Right ventricle myocardium superior (tissue), 1 donor: ENCODE measurements at regions not wholly inside any gene's neighbourhood (a gene's known extent, or its start where the extent isn't known, plus 50 kb on each side); places are given as distances from the start of the nearest gene placed in this dataset.

ENCODE experiments used
- ATAC-seq: fragments of 200-7000 bp; cut with Tn5 transposase; one replicate; pipeline ENCODE4 v1.9.1; 2020; ENCODE audit warnings: mild to moderate bottlenecking; ENCODE audit not compliant: poor library complexity
- DNase-seq: peaks from one replicate; pipeline ENCODE4 v3.0.0-alpha.2; 2020
- intact Hi-C: fragments of 100-400 bp; cut with DNase I; formaldehyde crosslinking; loops from one replicate; pipeline ENCODE4 v1.11.2; 2022
- donor health status: DM: no; HTN: yes; CAD: no; lungs with severe emphysema.

DNA sequence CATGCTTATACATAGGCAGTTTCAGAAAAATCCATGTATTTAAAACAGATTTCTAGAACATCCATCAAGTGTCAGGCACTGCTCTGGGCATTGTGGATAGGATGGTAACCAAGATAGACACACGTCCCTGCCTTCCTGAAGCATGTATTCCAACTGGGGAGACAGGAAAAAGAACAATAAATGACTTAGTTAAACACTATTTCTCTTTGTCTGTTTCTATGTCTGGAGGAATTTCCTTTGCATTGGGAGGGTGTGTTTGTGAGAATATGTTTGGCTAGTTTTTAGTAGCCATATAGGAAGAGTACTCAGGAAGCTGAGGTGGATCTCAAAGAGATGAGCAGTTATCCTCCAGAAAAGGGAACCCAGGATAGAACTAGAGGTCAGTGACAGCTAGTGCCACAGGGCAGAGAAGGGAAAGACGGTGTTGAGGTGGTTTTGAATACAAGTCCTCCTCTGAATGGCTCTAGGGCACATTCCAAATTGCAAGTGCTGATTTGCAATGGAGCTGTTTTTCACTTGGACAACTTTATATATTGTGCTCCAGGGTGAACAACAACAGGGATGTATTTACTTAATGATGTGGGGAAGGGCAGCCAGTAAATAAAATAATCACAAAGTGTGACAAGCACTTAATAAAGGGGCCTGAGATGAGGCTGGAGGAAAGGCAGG is 144.7 kb upstream of the SHB start:
- ATAC-seq (no peak), DNase-seq (no peak)
- intact Hi-C loops, result loop anchor here (10.0 kb wide), 1 partner anchor 81 kb away; no protein-coding TSS in a partner anchor

DNA sequence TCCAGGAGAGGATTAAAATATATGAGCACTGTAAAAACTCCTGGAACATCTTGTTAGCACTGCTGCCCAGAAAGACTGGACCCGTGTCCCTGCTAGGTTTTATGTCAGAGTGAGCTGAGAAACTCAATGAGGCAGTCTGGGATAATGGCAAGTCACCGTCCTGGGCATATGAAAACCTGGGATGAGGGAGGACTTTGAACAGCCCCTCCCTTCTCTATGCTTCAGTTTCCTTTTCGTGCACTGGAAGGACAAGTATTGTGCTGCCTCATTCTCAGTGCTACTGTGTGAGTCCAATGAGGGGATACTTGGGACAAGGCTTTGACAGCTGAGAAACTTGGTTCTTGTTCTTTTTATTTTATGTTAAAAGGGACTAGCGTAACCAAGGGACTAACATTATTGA is 143.0 kb upstream of the SHB start:
- intact Hi-C loops, result loop anchor here (10.0 kb wide), 1 partner anchor 83 kb away; no protein-coding TSS in a partner anchor
- DNase-seq, result no peak
- no peak for ATAC-seq

DNA sequence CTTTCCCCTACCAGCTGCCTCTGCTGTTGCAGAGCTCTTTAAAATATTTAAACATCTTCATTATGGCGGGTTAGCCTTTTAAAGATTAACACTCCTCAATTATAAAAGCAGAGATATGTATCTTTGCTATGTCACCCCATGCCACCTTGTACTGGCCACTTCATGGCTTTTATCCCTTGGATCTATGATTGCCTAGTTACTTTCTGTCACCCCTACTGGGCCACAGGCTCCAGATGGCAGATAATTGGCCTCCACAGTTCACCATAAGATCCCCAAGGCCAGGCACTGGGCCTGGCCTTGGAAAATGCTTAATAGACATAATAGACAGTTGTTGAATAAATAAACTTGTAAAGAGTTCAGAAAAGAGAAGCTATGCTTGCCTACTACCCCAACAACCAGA is 142.0 kb upstream of the SHB start:
- ATAC-seq (no peak), DNase-seq (no peak)
- intact Hi-C loops, result loop anchor here (10.0 kb wide), 1 partner anchor 84 kb away; no protein-coding TSS in a partner anchor

GRCh38 chr9:38208206-38208901 is 139.3 kb upstream of the SHB start:
- ATAC-seq (no peak), DNase-seq (no peak)
- intact Hi-C loops, result no loop called here

DNA sequence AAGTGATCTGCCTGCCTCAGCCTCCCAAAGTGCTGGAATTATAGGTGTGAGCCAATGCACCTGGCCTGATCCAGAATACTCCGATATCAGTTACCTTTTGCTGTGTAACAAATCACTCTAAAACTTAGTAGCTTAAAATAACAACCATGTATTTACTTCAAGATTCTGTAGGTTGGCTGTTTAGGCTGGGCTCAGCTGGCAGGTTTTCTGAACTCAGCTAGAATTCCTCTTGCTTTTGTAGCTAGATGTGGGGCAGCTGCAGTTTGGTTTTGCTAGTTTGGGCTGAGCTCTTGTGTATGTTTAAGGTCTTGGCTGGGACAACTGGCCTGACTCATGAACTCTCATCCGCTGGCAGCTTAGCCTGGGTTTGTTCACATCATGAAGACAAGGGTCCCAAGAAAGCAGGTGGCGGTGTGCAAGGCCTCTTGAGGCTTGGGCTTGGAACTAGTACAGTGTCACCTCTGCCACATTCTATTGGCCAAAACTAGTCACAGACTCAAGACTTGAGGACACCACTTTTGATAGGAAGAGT is 138.3 kb upstream of the SHB start:
- no peak for ATAC-seq

GRCh38 chr9:38205279-38205678 is 136.3 kb upstream of the SHB start:
- intact Hi-C loops, result no loop called here
- ATAC-seq, result no peak
- DNase-seq, result no peak

More for the DNA sequence above, 138.3 kb upstream of the SHB start:
- intact Hi-C loops, result no loop called here
- DNase-seq, result no peak

DNA sequence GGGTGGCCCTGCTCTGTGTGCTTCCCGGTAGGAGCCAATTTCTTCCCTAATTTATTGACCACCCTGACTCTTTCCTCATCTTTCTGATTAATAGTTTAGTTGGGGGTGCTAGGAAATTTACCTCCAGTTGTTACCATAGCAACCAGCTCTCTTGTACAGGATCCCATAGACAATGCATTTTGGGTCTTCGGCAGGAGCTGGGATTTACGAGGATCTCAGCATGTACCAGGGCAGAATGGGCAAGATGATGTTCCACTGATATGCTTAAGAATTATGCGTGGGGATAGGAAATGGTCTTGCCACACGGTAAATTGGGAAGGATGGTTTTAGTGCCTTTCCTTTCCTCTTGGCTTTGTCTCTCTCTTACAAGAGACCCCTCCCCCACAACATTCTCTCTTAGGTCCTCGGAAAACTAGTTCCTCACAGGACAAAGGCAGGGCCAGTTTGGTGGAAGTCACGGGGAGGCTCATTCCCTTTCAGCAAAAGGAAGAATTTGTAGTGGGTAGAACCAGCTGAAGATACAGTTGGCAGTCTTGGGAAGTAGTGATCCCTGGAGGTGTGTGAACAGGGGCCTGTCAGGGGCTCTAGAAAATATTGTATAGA is 133.4 kb upstream of the SHB start:
- ATAC-seq (no peak), DNase-seq (no peak)
- intact Hi-C loops, result no loop called here

- ATAC-seq (no peak), DNase-seq (no peak)
- intact Hi-C loops, result no loop called here
These were observed 132.8 kb upstream of the SHB start for GRCh38 chr9:38201844-38202243.

GRCh38 chr9:38200431-38200830 is 131.4 kb upstream of the SHB start:
- intact Hi-C loops, result no loop called here
- no peak for DNase-seq
- ATAC-seq, result no peak

GRCh38 chr9:38198140-38198539 is 129.1 kb upstream of the SHB start:
- intact Hi-C loops, result no loop called here
- ATAC-seq (no peak), DNase-seq (no peak)

- DNase-seq (no peak), ATAC-seq (no peak)
- intact Hi-C loops, result no loop called here
These were observed 127.7 kb upstream of the SHB start for GRCh38 chr9:38196714-38197113.

DNA sequence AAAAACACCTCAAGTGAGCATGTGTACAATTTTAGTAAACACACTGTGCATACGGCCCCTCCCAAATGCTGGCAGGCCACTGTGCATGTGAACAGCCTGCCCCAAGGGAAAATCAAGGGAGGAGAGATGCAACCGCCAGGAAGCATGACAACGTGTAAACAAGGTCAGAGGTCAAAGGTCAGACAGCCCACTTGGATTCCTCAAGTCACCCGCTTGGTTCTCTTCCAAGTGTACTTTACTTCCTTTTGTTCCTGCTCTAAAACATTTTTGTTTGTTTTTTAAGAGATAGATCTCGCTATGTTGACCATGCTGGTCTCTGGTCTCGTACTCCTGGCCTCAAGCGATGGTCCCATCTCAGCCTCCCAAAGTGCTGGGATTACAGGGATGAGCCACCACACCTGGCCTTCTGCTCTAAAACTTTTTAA is 126.7 kb upstream of the SHB start:
- no peak for ATAC-seq
- intact Hi-C loops, result no loop called here

GRCh38 chr9:38194870-38195269 is 125.8 kb upstream of the SHB start:
- ATAC-seq, result no peak
- no peak for DNase-seq
- intact Hi-C loops, result no loop called here

More for the DNA sequence above, 126.7 kb upstream of the SHB start:
- no peak for DNase-seq

DNA sequence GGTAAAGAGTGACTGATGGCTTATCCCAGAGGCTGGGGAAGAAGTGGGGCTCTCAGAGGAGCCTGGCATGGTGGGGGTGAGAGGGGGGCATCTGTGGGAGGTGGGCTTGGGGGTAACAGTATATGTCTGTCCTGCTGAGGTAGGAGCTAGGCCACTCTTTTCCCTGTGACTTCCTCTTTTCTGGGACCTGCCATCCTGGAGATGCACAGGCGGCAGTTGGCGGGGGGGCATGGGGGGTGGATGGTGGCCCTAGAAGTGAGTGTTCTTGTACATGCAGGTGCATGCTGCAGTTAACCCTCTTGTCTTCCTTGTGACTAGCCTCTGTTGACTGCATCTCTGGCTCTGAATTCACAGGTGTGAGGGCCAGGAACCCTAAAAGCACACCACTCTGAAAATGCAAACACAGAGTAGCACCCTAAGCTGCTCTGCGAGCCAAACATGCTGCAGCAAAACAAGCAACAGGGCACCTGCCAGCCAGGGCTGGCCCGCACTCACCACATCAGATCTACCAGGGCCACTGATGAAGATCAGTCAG is 123.8 kb upstream of the SHB start:
- intact Hi-C loops, result no loop called here
- no peak for DNase-seq
- ATAC-seq, result no peak

GRCh38 chr9:38186404-38187115 is 117.5 kb upstream of the SHB start:
- DNase-seq, result no peak
- no peak for ATAC-seq
- intact Hi-C loops, result loop anchor here (10.0 kb wide), 1 partner anchor 82 kb away; no protein-coding TSS in a partner anchor

DNA sequence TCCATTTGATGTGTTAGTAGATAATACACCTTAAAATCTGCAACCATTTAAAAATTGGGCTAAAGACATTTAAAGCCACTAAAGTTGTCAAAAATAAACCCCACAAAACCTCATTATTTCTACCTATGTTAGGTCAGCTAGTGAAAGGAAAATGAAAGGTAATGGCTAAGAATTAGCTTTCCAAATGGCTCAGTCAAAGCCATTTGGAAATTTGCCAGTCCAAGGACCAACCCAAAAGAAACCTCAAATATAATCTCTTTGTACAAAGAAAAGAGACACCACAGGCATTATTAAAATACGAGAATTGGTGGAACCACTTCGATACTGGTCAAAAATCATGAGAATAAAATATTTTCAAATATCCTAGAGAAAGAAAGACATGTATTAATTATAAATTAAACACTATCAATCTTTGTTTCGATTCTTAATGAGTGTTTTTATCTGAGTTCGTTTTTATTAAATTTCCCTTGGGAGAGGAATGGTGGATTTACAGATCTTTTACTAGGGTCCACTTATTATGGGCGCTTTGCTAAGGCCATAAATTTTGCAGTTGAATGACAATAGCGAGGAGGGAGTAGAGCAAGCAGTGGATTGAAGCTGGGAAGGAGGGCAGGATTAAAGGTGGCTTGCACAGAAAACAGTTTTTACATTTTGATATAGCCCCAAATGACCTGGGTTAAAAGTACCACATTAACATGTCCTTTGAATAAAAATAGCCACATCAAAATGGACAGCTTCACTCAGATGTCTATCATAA is 116.8 kb upstream of the SHB start:
- intact Hi-C loops, result loop anchor here (10.0 kb wide), 1 partner anchor 81 kb away; no protein-coding TSS in a partner anchor
- DNase-seq, result no peak
- ATAC-seq, result no peak

DNA sequence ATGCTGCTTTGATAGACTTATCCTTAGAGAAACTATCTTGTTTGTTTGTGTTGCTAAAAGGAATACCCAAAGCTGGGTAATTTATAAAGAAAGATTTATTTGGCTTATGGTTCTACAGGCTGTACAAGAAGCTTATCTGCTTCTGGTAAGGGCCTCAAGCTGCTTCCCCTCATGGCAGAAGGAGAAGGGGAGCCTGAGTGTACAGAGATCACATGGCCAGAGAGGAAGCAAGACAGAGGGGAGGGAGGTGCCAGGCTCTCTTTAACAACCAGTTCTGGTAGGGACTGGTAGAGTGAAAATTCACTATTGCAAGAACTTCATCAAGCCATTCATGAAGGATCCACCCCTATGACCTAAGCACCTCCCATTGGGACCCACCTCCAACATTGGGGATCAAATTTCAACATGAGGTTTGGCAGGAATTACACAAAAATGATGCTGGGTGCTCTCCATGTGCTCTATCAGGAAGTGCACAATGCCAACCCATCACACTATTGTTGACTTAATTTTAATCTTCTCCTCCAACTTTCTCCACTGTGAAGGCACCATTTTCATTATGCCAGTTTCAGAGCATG is 115.1 kb upstream of the SHB start:
- no peak for ATAC-seq
- no peak for DNase-seq
- intact Hi-C loops, result loop anchor here (10.0 kb wide), 1 partner anchor 79 kb away; no protein-coding TSS in a partner anchor

DNA sequence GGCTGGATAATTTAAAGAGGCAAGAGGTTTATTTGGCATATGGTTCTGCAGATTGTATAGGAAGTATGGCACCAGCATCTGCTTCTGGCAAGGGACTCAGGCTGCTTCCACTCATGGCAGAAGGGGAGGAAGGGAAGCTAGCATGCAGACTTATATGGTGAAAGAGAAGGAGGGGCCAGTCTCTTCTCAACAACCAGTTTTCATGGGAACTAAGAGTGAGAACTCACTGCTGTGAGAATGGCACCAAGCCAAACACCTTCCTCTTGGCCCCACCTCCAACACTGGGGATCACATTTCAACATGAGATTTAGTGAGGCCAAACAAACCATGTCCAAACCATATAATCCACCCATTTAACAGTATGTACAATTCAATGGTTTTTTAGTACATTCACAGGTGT is 113.3 kb upstream of the SHB start:
- DNase-seq, result no peak
- intact Hi-C loops, result loop anchor here (10.0 kb wide), 1 partner anchor 78 kb away; no protein-coding TSS in a partner anchor

More for the DNA sequence above, 113.3 kb upstream of the SHB start:
- no peak for ATAC-seq
